Sciatic nerve (tissue), 2 donors: ENCODE measurements at regions not wholly inside any gene's neighbourhood (a gene's known extent, or its start where the extent isn't known, plus 50 kb on each side); places are given as distances from the start of the nearest gene placed in this dataset.
"Not testable (repeated sequence)": the region's sequence is repeated elsewhere in the genome, so short reads cannot be mapped to it uniquely, and the experiment has no call there.

Experiments
- ATAC-seq: fragments of 200-7000 bp; cut with Tn5 transposase; one replicate; pipeline ENCODE4 v1.9.1; 2020; ENCODE audit warnings: mild to moderate bottlenecking, moderate library complexity
- DNase-seq: peaks from one replicate; pipeline ENCODE4 v3.0.0-alpha.2; 2020; ENCODE audit warnings: low spot score
- intact Hi-C: fragments of 100-400 bp; cut with DNase I; formaldehyde crosslinking; loops from one replicate; pipeline ENCODE4 v1.14.2; 2022
- donor health status: DM: no; HTN: no; CAD: no.
- donor health status: DM: no; HTN: no; CAD: no.

- ATAC-seq (no peak), DNase-seq (no peak)
- intact Hi-C loops = no loop called here
Observed at GRCh38 chr4:14387647-14388046, 614.6 kb upstream of the CPEB2 start.

- ATAC-seq = no peak
- intact Hi-C loops = no loop called here
- no peak for DNase-seq
Observed at GRCh38 chr4:14392378-14392777, 609.9 kb upstream of the CPEB2 start.

GRCh38 chr4:14396183-14396582 is 606.1 kb upstream of the CPEB2 start:
- intact Hi-C loops = no loop called here
- DNase-seq (no peak), ATAC-seq (no peak)

GRCh38 chr4:14399848-14400247 is 602.4 kb upstream of the CPEB2 start:
- DNase-seq (no peak), ATAC-seq (no peak)
- intact Hi-C loops = no loop called here

- no peak for ATAC-seq
- intact Hi-C loops = no loop called here
Observed at GRCh38 chr4:14400307-14400706, 602.0 kb upstream of the CPEB2 start.

GRCh38 chr4:14403132-14403531 is 599.1 kb upstream of the CPEB2 start:
- no peak for ATAC-seq

More at GRCh38 chr4:14400307-14400706, 602.0 kb upstream of the CPEB2 start:
- DNase-seq = no peak

GRCh38 chr4:14404730-14405129 is 597.6 kb upstream of the CPEB2 start:
- ATAC-seq (no peak), DNase-seq (no peak)
- intact Hi-C loops = no loop called here

More at GRCh38 chr4:14403132-14403531, 599.1 kb upstream of the CPEB2 start:
- intact Hi-C loops = no loop called here
- no peak for DNase-seq

- intact Hi-C loops = no loop called here
- no peak for ATAC-seq
- no peak for DNase-seq
Observed at GRCh38 chr4:14410516-14410915, 591.8 kb upstream of the CPEB2 start.

- intact Hi-C loops = no loop called here
- DNase-seq (no peak), ATAC-seq (no peak)
Observed at GRCh38 chr4:14415146-14415545, 587.1 kb upstream of the CPEB2 start.

GRCh38 chr4:14419516-14419915 is 582.8 kb upstream of the CPEB2 start:
- intact Hi-C loops = no loop called here
- no peak for DNase-seq
- no peak for ATAC-seq

GRCh38 chr4:14426297-14426696 is 576.0 kb upstream of the CPEB2 start:
- ATAC-seq, intact Hi-C loops, DNase-seq: not testable (repeated sequence)

GRCh38 chr4:14428125-14428524 is 574.2 kb upstream of the CPEB2 start:
- ATAC-seq = no peak

GRCh38 chr4:14431155-14432134 is 570.8 kb upstream of the CPEB2 start:
- intact Hi-C loops = no loop called here
- ATAC-seq = no peak
- DNase-seq = no peak

More at GRCh38 chr4:14428125-14428524, 574.2 kb upstream of the CPEB2 start:
- no peak for DNase-seq
- intact Hi-C loops = no loop called here

GRCh38 chr4:14434483-14434882 is 567.8 kb upstream of the CPEB2 start:
- intact Hi-C loops = no loop called here
- DNase-seq (no peak), ATAC-seq (no peak)

- DNase-seq (no peak), ATAC-seq (no peak)
- intact Hi-C loops = no loop called here
Observed at GRCh38 chr4:14434916-14435315, 567.4 kb upstream of the CPEB2 start.

- ATAC-seq (no peak), DNase-seq (no peak)
- intact Hi-C loops = no loop called here
Observed at GRCh38 chr4:14441561-14441960, 560.7 kb upstream of the CPEB2 start.

GRCh38 chr4:14445882-14446281 is 556.4 kb upstream of the CPEB2 start:
- ATAC-seq (no peak), DNase-seq (no peak)
- intact Hi-C loops = no loop called here

- DNase-seq (no peak), ATAC-seq (no peak)
- intact Hi-C loops = no loop called here
Observed at GRCh38 chr4:14446311-14446710, 556.0 kb upstream of the CPEB2 start.

- ATAC-seq (no peak), DNase-seq (no peak)
- intact Hi-C loops = no loop called here
Observed at GRCh38 chr4:14446904-14447303, 555.4 kb upstream of the CPEB2 start.

GRCh38 chr4:14449308-14449707 is 553.0 kb upstream of the CPEB2 start:
- intact Hi-C loops = no loop called here
- ATAC-seq (no peak), DNase-seq (no peak)

GRCh38 chr4:14452001-14452400 is 550.3 kb upstream of the CPEB2 start:
- intact Hi-C loops = no loop called here
- ATAC-seq (no peak), DNase-seq (no peak)
